PC-3 (cell line): ENCODE measurements at regions not wholly inside any gene's neighbourhood (a gene's known extent, or its start where the extent isn't known, plus 50 kb on each side); places are given as distances from the start of the nearest gene placed in this dataset.

Source experiments
- ATAC-seq: fragments of 200-7000 bp; cut with Tn5 transposase; 2 replicates; pipeline ENCODE4 v1.9.1; 2020; ENCODE audit warnings: mild to moderate bottlenecking, moderate library complexity
- BruUV-seq: library from RNA; stranded (reverse); fragments of 400-500 nt; replicated peaks from 2 replicates; lab custom pipeline; 2021; lab: Mats Ljungman, UMichigan
- CTCF ChIA-PET: fragments of 300-600 bp; sonication (Branson Sonifier 250); formaldehyde crosslinking; loops from one replicate; lab custom pipeline; 2022; ENCODE audit warnings: antibody characterized with exemption; lab: Charles Lee
- POLR2A ChIA-PET: fragments of 300-600 bp; sonication (Branson Sonifier 250); formaldehyde crosslinking; loops from one replicate; lab custom pipeline; 2022; ENCODE audit warnings: antibody characterized with exemption; ENCODE audit not compliant: unreplicated experiment; lab: Charles Lee
- DNase-seq: peaks from one replicate; pipeline ENCODE4 v3.0.0-alpha.2; 2015
- H2AFZ ChIP-seq: fragments of 300-600 bp; sonication (generic); 2 replicates; pipeline ENCODE4 v1.6.0; 2016; ENCODE audit warnings: antibody characterized with exemption, low read length
- H3F3A ChIP-seq: fragments of 300-600 bp; sonication (generic); one replicate; pipeline ENCODE4 v1.6.0; 2017; ENCODE audit warnings: antibody characterized with exemption, low read length, control low read depth, mild to moderate bottlenecking; ENCODE audit not compliant: unreplicated experiment
- H3K27ac ChIP-seq: fragments of 300-600 bp; sonication (generic); 2 replicates; pipeline ENCODE4 v1.5.1; 2016; ENCODE audit warnings: mild to moderate bottlenecking, low read length
- H3K27me3 ChIP-seq: fragments of 300-600 bp; sonication (generic); 2 replicates; pipeline ENCODE4 v1.6.1; 2016; ENCODE audit warnings: low read length, mixed read lengths
- H3K36me3 ChIP-seq: fragments of 300-600 bp; sonication (generic); 2 replicates; pipeline ENCODE4 v1.6.1; 2016; ENCODE audit warnings: low read depth, mixed run types, low read length, mixed read lengths
- H3K4me1 ChIP-seq: fragments of 300-600 bp; sonication (generic); 2 replicates; pipeline ENCODE4 v1.5.1; 2016; ENCODE audit warnings: low read length; ENCODE audit not compliant: insufficient read depth
- H3K4me2 ChIP-seq: fragments of 300-600 bp; sonication (generic); 2 replicates; pipeline ENCODE4 v1.6.0; 2016; ENCODE audit warnings: low read length
- H3K4me3 ChIP-seq: fragments of 300-600 bp; sonication (generic); 2 replicates; pipeline ENCODE4 v1.5.1; 2016; ENCODE audit warnings: mild to moderate bottlenecking, low read length, mixed read lengths
- H3K79me2 ChIP-seq: fragments of 300-600 bp; sonication (generic); 2 replicates; pipeline ENCODE4 v1.6.1; 2017; ENCODE audit warnings: low read length, mixed read lengths
- H3K9ac ChIP-seq: fragments of 300-600 bp; sonication (generic); 2 replicates; pipeline ENCODE4 v1.6.0; 2016; ENCODE audit warnings: mild to moderate bottlenecking, low read length
- H3K9me2 ChIP-seq: fragments of 300-600 bp; sonication (generic); replicated peaks from 2 replicates; pipeline ENCODE4 v1.6.1; 2016; ENCODE audit warnings: mixed run types, low read length, mixed read lengths
- H3K9me3 ChIP-seq: fragments of 300-600 bp; sonication (generic); 2 replicates; pipeline ENCODE4 v1.6.1; 2016; ENCODE audit warnings: low read length, mixed read lengths
- H4K20me1 ChIP-seq: fragments of 300-600 bp; sonication (generic); 2 replicates; pipeline ENCODE4 v1.6.1; 2016; ENCODE audit warnings: low read length, mixed read lengths
- CTCF ChIP-seq: fragments of 300-600 bp; sonication (generic); conservative IDR thresholded peaks from 2 replicates; pipeline ENCODE4 v1.5.1; 2017; ENCODE audit warnings: antibody characterized with exemption, low read depth, mild to moderate bottlenecking, low read length
- EZH2 ChIP-seq: fragments of 300-600 bp; sonication (generic); IDR thresholded peaks from one replicate; pipeline ENCODE4 v1.6.1; 2017; ENCODE audit warnings: antibody characterized with exemption, mild to moderate bottlenecking, low read length; ENCODE audit not compliant: unreplicated experiment
- EZH2phosphoT487 ChIP-seq: fragments of 300-600 bp; sonication (generic); IDR thresholded peaks from 2 replicates; pipeline ENCODE4 v1.6.1; 2018; ENCODE audit warnings: mild to moderate bottlenecking, antibody characterized with exemption, low read length, borderline replicate concordance
- intact Hi-C: fragments of 100-400 bp; cut with micrococcal nuclease; formaldehyde crosslinking; loops from 2 replicates; pipeline ENCODE4 v1.9.0; 2023

GRCh38 chr10:8306685-8307364 lies 252.3 kb downstream of the GATA3 start:
- POLR2A ChIA-PET: interaction anchor here (0.6 kb wide), 1 partner anchor 70 kb away, joined by 5 read pairs; no protein-coding TSS in a partner anchor
- intact Hi-C loops: no loop called here
- BruUV-seq: no TSS peak
- DNase-seq: peak; percentile 26
- Histone ChIP-seq H3K27me3 (peaks cover 38% of the 10 kb centered on the region), H4K20me1 (no peaks in the 10 kb centered on the region), H3K9me3 (no peaks in the 10 kb centered on the region), H2AFZ (no peak overlapping the region), H3K27ac (no peak overlapping the region), H3K79me2 (no peaks in the 10 kb centered on the region), H3F3A (no peaks in the 10 kb centered on the region), H3K4me1 (peaks cover 9% of the 10 kb centered on the region; the same call in 1 of the 2 replicates), H3K36me3 (no peaks in the 10 kb centered on the region), H3K4me3 (no peak overlapping the region), H3K9ac (no peak overlapping the region), H3K4me2 (0 out of 2 replicates have a peak overlapping the region, but pooled peaks have one; percentile 19), H3K9me2 (no peaks in the 10 kb centered on the region)
- no peak for ATAC-seq
- CTCF ChIA-PET: no interaction called here
- TF ChIP-seq CTCF (no peak), EZH2 (no peak), EZH2phosphoT487 (no peak)

- intact Hi-C loops: loop anchor here (10.0 kb wide), 1 partner anchor 256 kb away; the partner anchor contains the start of gene GATA3
- H3K4me3 ChIP-seq: no peak overlapping the region
- no peak for ATAC-seq
- no peaks in the 10 kb centered on the region for H3K9me3 ChIP-seq
- no peak overlapping the region for H2AFZ ChIP-seq
- ChIA-PET POLR2A (no interaction called here), CTCF (no interaction called here)
- no peaks in the 10 kb centered on the region for H3K36me3 ChIP-seq
- no peak overlapping the region for H3K9ac ChIP-seq
- H3K27me3 ChIP-seq: 0 out of 2 replicates have a peak, but pooled peaks cover under 1% of the 10 kb centered on the region
- no peak overlapping the region for H3K4me2 ChIP-seq
- peaks cover 15% of the 10 kb centered on the region for H3K4me1 ChIP-seq
- TF ChIP-seq CTCF (no peak), EZH2phosphoT487 (no peak), EZH2 (no peak)
- no peaks in the 10 kb centered on the region for H3K9me2 ChIP-seq
- BruUV-seq: no TSS peak
- H3K79me2 ChIP-seq: no peaks in the 10 kb centered on the region
- DNase-seq: no peak
- H4K20me1 ChIP-seq: no peaks in the 10 kb centered on the region
- no peaks in the 10 kb centered on the region for H3F3A ChIP-seq
- H3K27ac ChIP-seq: no peak overlapping the region
Measured at GRCh38 chr10:8310930-8311329, 256.4 kb downstream of the GATA3 start.

- intact Hi-C loops: loop anchor here (10.0 kb wide), 1 partner anchor 257 kb away; the partner anchor contains the start of gene GATA3
- peaks cover 12% of the 10 kb centered on the region for H3K4me1 ChIP-seq
- no peaks in the 10 kb centered on the region for H4K20me1 ChIP-seq
- no peak overlapping the region for H3K27ac ChIP-seq
- ChIA-PET CTCF (no interaction called here), POLR2A (no interaction called here)
- H3K9ac ChIP-seq: no peak overlapping the region
- no peaks in the 10 kb centered on the region for H3F3A ChIP-seq
- H3K27me3 ChIP-seq: no peaks in the 10 kb centered on the region
- TF ChIP-seq EZH2 (no peak), CTCF (no peak), EZH2phosphoT487 (no peak)
- H3K36me3 ChIP-seq: no peaks in the 10 kb centered on the region
- H3K4me3 ChIP-seq: no peak overlapping the region
- ATAC-seq (no peak), DNase-seq (no peak)
- no TSS peak for BruUV-seq
- H2AFZ ChIP-seq: no peak overlapping the region
- no peaks in the 10 kb centered on the region for H3K79me2 ChIP-seq
- H3K9me3 ChIP-seq: no peaks in the 10 kb centered on the region
- H3K4me2 ChIP-seq: no peak overlapping the region
- no peaks in the 10 kb centered on the region for H3K9me2 ChIP-seq
Measured at GRCh38 chr10:8311526-8312070, 257.1 kb downstream of the GATA3 start.
